ENCODE measurements at regions not wholly inside any gene's neighbourhood (a gene's known extent, or its start where the extent isn't known, plus 50 kb on each side); places are given as distances from the start of the nearest gene placed in this dataset.

DNA sequence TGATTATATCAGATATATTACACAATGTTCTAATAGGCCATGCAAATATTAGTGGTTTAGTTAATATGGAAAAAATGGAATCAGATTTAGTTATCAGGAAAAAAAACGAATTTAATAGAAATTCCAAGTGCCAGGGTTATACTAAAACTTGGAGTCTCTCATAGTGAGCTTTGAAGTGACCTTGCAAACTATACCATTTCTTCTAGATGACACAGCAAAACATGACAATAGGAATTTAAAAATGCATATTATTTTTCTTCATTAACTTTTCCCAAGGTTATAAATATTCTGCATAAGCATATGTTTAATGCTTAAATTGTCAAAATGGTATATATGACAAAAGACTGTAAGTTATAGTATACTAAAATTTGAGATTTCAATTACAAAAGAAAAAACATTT is 250.1 kb upstream of the DCN start:
- Mint-ChIP-seq H3K4me1 (peaks cover 0 to 5% (median 0%) of the 10 kb centered on the region in 7 donors), H3K9me3 (peaks cover 0 to 1% (median 0%) of the 10 kb centered on the region in 11 donors), H3K27ac (no peak overlapping the region), H3K4me3 (no peak overlapping the region), H3K27me3 (no peaks in the 10 kb centered on the region), H3K36me3 (no peaks in the 10 kb centered on the region)
- H3K27me3 ChIP-seq (ENCODE audit: control insufficient read depth in 2 of 2, insufficient read depth in 2 of 2, low read length in 2 of 2), result no peaks in the 10 kb centered on the region
- no peaks in the 10 kb centered on the region for H3K9me3 ChIP-seq (ENCODE audit: control insufficient read depth in 2 of 3, low read length in 3 of 3)
- H3K4me1 ChIP-seq (ENCODE audit: control insufficient read depth in 2 of 2, insufficient read depth in 2 of 2, low read length in 2 of 2), result peaks cover 0 to 4% of the 10 kb centered on the region in 2 donors
- no peak for DNase-seq
- ChIA-PET POLR2A (no interaction called here), CTCF (no interaction called here)
- H3K27ac ChIP-seq (ENCODE audit: low read depth, low read length), result no peak overlapping the region
- no peak for ATAC-seq
- intact Hi-C loops (cut with micrococcal nuclease), result no loop called here
- no peak overlapping the region for H3K4me3 ChIP-seq (ENCODE audit: low read length)
- H3K36me3 ChIP-seq (ENCODE audit: control insufficient read depth in 2 of 3, insufficient read depth in 3 of 3, low read length in 3 of 3), result no peaks in the 10 kb centered on the region

GRCh38 chr12:91432089-91432488 is 249.5 kb upstream of the DCN start:
- Mint-ChIP-seq H3K4me3 (no peak overlapping the region), H3K27ac (no peak overlapping the region), H3K27me3 (no peaks in the 10 kb centered on the region), H3K36me3 (no peaks in the 10 kb centered on the region), H3K4me1 (peaks cover 0 to 5% (median 0%) of the 10 kb centered on the region in 7 donors), H3K9me3 (peaks cover 0 to 1% (median 0%) of the 10 kb centered on the region in 11 donors)
- no peaks in the 10 kb centered on the region for H3K36me3 ChIP-seq (ENCODE audit: control insufficient read depth in 2 of 3, insufficient read depth in 3 of 3, low read length in 3 of 3)
- peaks cover 0 to 4% of the 10 kb centered on the region in 2 donors for H3K4me1 ChIP-seq (ENCODE audit: control insufficient read depth in 2 of 2, insufficient read depth in 2 of 2, low read length in 2 of 2)
- no peaks in the 10 kb centered on the region for H3K27me3 ChIP-seq (ENCODE audit: control insufficient read depth in 2 of 2, insufficient read depth in 2 of 2, low read length in 2 of 2)
- DNase-seq (no peak), ATAC-seq (no peak)
- ChIA-PET POLR2A (no interaction called here), CTCF (no interaction called here)
- H3K27ac ChIP-seq (ENCODE audit: low read depth, low read length), result no peak overlapping the region
- H3K4me3 ChIP-seq (ENCODE audit: low read length), result no peak overlapping the region
- intact Hi-C loops (cut with micrococcal nuclease), result no loop called here
- no peaks in the 10 kb centered on the region for H3K9me3 ChIP-seq (ENCODE audit: control insufficient read depth in 2 of 3, low read length in 3 of 3)

GRCh38 chr12:91424506-91424905 is 241.9 kb upstream of the DCN start:
- H3K27ac ChIP-seq (ENCODE audit: low read depth, low read length), result no peak overlapping the region
- no peak overlapping the region for H3K27ac Mint-ChIP-seq
- H3K9me3 ChIP-seq (ENCODE audit: control insufficient read depth in 2 of 3, low read length in 3 of 3), result no peaks in the 10 kb centered on the region
- no peak for DNase-seq
- peaks cover 0 to 8% (median 2%) of the 10 kb centered on the region in 5 donors for H3K27me3 Mint-ChIP-seq
- no peaks in the 10 kb centered on the region for H3K36me3 ChIP-seq (ENCODE audit: control insufficient read depth in 2 of 3, insufficient read depth in 3 of 3, low read length in 3 of 3)
- no peak overlapping the region for H3K4me3 Mint-ChIP-seq
- intact Hi-C loops (cut with micrococcal nuclease), result no loop called here
- no peaks in the 10 kb centered on the region for H3K36me3 Mint-ChIP-seq
- H3K9me3 Mint-ChIP-seq, result no peaks in the 10 kb centered on the region
- no peak for ATAC-seq
- H3K27me3 ChIP-seq (ENCODE audit: control insufficient read depth in 2 of 2, insufficient read depth in 2 of 2, low read length in 2 of 2), result no peaks in the 10 kb centered on the region
- CTCF ChIA-PET, result no interaction called here
- no peaks in the 10 kb centered on the region for H3K4me1 Mint-ChIP-seq
- no peak overlapping the region for H3K4me3 ChIP-seq (ENCODE audit: low read length)
- POLR2A ChIA-PET, result no interaction called here
- no peaks in the 10 kb centered on the region for H3K4me1 ChIP-seq (ENCODE audit: control insufficient read depth in 2 of 2, insufficient read depth in 2 of 2, low read length in 2 of 2)

GRCh38 chr12:91423693-91424050 is 241.1 kb upstream of the DCN start:
- Histone ChIP-seq H3K4me1 (ENCODE audit: control insufficient read depth in 2 of 2, insufficient read depth in 2 of 2, low read length in 2 of 2) (no peaks in the 10 kb centered on the region), H3K36me3 (ENCODE audit: control insufficient read depth in 2 of 3, insufficient read depth in 3 of 3, low read length in 3 of 3) (no peaks in the 10 kb centered on the region), H3K27ac (ENCODE audit: low read depth, low read length) (no peak overlapping the region), H3K9me3 (ENCODE audit: control insufficient read depth in 2 of 3, low read length in 3 of 3) (no peaks in the 10 kb centered on the region), H3K4me3 (ENCODE audit: low read length) (no peak overlapping the region), H3K27me3 (ENCODE audit: control insufficient read depth in 2 of 2, insufficient read depth in 2 of 2, low read length in 2 of 2) (no peaks in the 10 kb centered on the region)
- H3K36me3 Mint-ChIP-seq, result no peaks in the 10 kb centered on the region
- DNase-seq (no peak), ATAC-seq (no peak)
- no peaks in the 10 kb centered on the region for H3K4me1 Mint-ChIP-seq
- no peaks in the 10 kb centered on the region for H3K9me3 Mint-ChIP-seq
- H3K27ac Mint-ChIP-seq, result no peak overlapping the region
- intact Hi-C loops (cut with micrococcal nuclease), result no loop called here
- peaks cover 0 to 8% (median 2%) of the 10 kb centered on the region in 5 donors for H3K27me3 Mint-ChIP-seq
- CTCF ChIA-PET, result no interaction called here
- POLR2A ChIA-PET, result no interaction called here
- no peak overlapping the region for H3K4me3 Mint-ChIP-seq

DNA sequence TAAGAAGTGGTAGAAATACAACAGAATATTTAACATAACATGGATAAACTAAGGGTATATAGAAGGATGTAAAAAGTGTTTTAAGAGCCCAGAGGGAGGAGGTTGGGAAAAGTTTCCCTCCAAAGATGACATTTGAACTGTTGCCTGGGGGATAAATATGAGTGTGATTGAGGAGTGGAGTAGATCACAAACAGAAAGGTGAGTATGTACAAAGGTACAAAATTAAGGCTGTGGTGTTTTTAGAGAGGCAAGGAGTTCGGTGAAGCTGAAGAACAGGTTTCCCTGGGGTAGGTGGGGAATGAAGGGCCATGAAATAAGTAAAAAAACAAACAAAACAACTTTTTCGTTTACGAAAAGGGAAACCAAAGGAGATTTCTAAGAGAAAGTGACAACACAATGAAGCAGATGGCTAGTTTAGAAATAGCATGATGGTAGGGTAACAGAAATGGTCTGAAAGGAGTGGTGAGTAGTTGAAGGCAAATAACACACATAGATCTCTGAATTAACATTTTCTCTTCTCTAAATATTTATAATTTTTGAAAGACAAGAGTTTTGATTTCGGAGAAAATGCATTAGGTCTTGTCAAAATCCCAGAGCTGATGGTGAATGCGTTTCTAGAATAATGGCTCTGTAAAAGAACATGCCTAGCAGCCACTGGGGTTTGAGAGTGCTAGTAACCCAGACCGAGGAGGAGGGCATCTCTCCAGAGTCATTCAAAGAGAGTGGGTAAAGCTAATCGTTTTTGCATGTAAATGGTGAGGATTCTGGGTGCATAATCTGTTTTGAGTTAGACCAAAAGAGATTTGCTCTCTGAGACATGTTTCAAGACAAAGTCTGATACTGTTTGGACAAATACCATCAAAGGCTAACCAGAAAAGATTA is 240.4 kb upstream of the DCN start:
- Histone ChIP-seq H3K9me3 (ENCODE audit: control insufficient read depth in 2 of 3, low read length in 3 of 3) (no peaks in the 10 kb centered on the region), H3K4me1 (ENCODE audit: control insufficient read depth in 2 of 2, insufficient read depth in 2 of 2, low read length in 2 of 2) (no peaks in the 10 kb centered on the region), H3K4me3 (ENCODE audit: low read length) (no peak overlapping the region), H3K36me3 (ENCODE audit: control insufficient read depth in 2 of 3, insufficient read depth in 3 of 3, low read length in 3 of 3) (no peaks in the 10 kb centered on the region), H3K27me3 (ENCODE audit: control insufficient read depth in 2 of 2, insufficient read depth in 2 of 2, low read length in 2 of 2) (no peaks in the 10 kb centered on the region), H3K27ac (ENCODE audit: low read depth, low read length) (no peak overlapping the region)
- POLR2A ChIA-PET, result no interaction called here
- Mint-ChIP-seq H3K4me3 (no peak overlapping the region), H3K36me3 (no peaks in the 10 kb centered on the region), H3K27me3 (peaks cover 0 to 10% (median 2%) of the 10 kb centered on the region in 5 donors), H3K27ac (no peak overlapping the region), H3K9me3 (no peaks in the 10 kb centered on the region), H3K4me1 (no peaks in the 10 kb centered on the region)
- no peak for ATAC-seq
- CTCF ChIA-PET, result no interaction called here
- intact Hi-C loops (cut with micrococcal nuclease), result loop anchor here in 1 of 2 donors (1.0 kb wide), 1 partner anchor 243 kb away; no protein-coding TSS in a partner anchor
- no peak for DNase-seq

GRCh38 chr12:91422127-91422526 is 239.5 kb upstream of the DCN start:
- Histone ChIP-seq H3K27me3 (ENCODE audit: control insufficient read depth in 2 of 2, insufficient read depth in 2 of 2, low read length in 2 of 2) (no peaks in the 10 kb centered on the region), H3K27ac (ENCODE audit: low read depth, low read length) (no peak overlapping the region), H3K36me3 (ENCODE audit: control insufficient read depth in 2 of 3, insufficient read depth in 3 of 3, low read length in 3 of 3) (no peaks in the 10 kb centered on the region), H3K4me3 (ENCODE audit: low read length) (no peak overlapping the region), H3K4me1 (ENCODE audit: control insufficient read depth in 2 of 2, insufficient read depth in 2 of 2, low read length in 2 of 2) (no peaks in the 10 kb centered on the region), H3K9me3 (ENCODE audit: control insufficient read depth in 2 of 3, low read length in 3 of 3) (no peaks in the 10 kb centered on the region)
- POLR2A ChIA-PET, result no interaction called here
- Mint-ChIP-seq H3K4me1 (no peaks in the 10 kb centered on the region), H3K36me3 (peaks cover 0 to 3% (median 0%) of the 10 kb centered on the region in 5 donors), H3K4me3 (no peak overlapping the region), H3K9me3 (no peaks in the 10 kb centered on the region), H3K27ac (no peak overlapping the region), H3K27me3 (peaks cover 0 to 11% (median 2%) of the 10 kb centered on the region in 5 donors)
- intact Hi-C loops (cut with micrococcal nuclease), result loop anchor here in 1 of 2 donors (1.0 kb wide), 1 partner anchor 244 kb away; no protein-coding TSS in a partner anchor
- DNase-seq (no peak), ATAC-seq (no peak)
- CTCF ChIA-PET, result no interaction called here

DNA sequence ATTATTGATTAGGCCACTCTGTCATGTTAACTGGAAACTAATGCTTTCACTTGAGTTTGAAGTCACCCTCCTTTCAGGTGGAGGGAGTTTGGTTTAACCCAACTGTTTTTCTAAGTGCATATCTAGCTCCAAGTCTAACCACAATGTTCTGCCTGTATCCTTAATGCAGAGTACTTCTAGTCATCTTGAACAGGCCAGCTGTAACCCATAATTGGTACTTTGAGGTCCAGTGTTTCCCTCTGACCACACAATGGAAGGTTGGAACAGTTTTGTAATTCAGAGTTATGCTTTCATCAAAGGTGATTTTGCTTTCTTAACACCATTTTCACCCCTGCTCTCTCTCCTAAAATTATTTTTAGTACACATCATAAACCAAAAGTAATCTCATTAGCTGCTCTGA is 237.2 kb upstream of the DCN start:
- H3K27ac ChIP-seq (ENCODE audit: low read depth, low read length), result no peak overlapping the region
- ChIA-PET POLR2A (no interaction called here), CTCF (no interaction called here)
- H3K27ac Mint-ChIP-seq, result no peak overlapping the region
- no peaks in the 10 kb centered on the region for H3K36me3 ChIP-seq (ENCODE audit: control insufficient read depth in 2 of 3, insufficient read depth in 3 of 3, low read length in 3 of 3)
- H3K27me3 ChIP-seq (ENCODE audit: control insufficient read depth in 2 of 2, insufficient read depth in 2 of 2, low read length in 2 of 2), result no peaks in the 10 kb centered on the region
- intact Hi-C loops (cut with micrococcal nuclease), result no loop called here
- no peak for ATAC-seq
- H3K4me1 Mint-ChIP-seq, result no peaks in the 10 kb centered on the region
- H3K4me3 Mint-ChIP-seq, result no peak overlapping the region
- H3K27me3 Mint-ChIP-seq, result peaks cover 0 to 11% (median 4%) of the 10 kb centered on the region in 5 donors
- DNase-seq, result no peak
- no peaks in the 10 kb centered on the region for H3K9me3 Mint-ChIP-seq
- H3K36me3 Mint-ChIP-seq, result peaks cover 0 to 3% (median 0%) of the 10 kb centered on the region in 5 donors
- no peaks in the 10 kb centered on the region for H3K4me1 ChIP-seq (ENCODE audit: control insufficient read depth in 2 of 2, insufficient read depth in 2 of 2, low read length in 2 of 2)
- no peaks in the 10 kb centered on the region for H3K9me3 ChIP-seq (ENCODE audit: control insufficient read depth in 2 of 3, low read length in 3 of 3)
- H3K4me3 ChIP-seq (ENCODE audit: low read length), result no peak overlapping the region
